Epithelial cell of prostate (primary cell): ENCODE measurements at regions not wholly inside any gene's neighbourhood (a gene's known extent, or its start where the extent isn't known, plus 50 kb on each side); places are given as distances from the start of the nearest gene placed in this dataset.
A peak's percentile ranks its signal among the peaks of the same experiment; 100 is the strongest.
"Not testable (repeated sequence)": the region's sequence is repeated elsewhere in the genome, so short reads cannot be mapped to it uniquely, and the experiment has no call there.

Source experiments
- DNase-seq: peaks from one replicate; pipeline ENCODE4 v3.0.0-alpha.2; 2011; ENCODE audit warnings: low read depth, low spot score
- H3K27ac ChIP-seq: fragments of 450-650 bp; 2 replicates; pipeline ENCODE4 v1.5.1; 2017; ENCODE audit warnings: mild to moderate bottlenecking

DNA sequence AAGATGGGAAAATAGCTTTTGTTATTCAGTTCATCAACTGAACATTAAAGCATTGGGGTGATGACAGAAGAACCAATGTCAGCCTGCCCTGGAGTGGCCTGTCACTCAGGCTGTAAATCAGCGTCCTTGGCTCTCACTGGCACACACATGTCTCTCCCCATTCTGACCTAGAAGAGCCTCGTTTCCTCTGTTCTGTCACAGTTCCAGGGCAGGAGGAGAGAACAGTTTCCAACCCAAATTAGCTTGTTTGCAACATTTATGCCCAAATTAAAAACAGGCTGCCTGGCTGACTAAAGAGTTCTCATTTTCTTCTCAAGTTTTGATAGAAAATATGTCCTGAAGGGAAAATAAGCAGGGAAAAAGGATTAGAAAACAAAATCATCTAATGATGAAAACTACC, 520.1 kb downstream of the CHSY3 start:
- H3K27ac ChIP-seq, result no peak overlapping the region
- no peak for DNase-seq

- no peak for DNase-seq
- no peak overlapping the region for H3K27ac ChIP-seq
These were observed 498.6 kb downstream of the CHSY3 start for GRCh38 chr5:130402906-130403305.

- no peak overlapping the region for H3K27ac ChIP-seq
- DNase-seq, result no peak
These were observed 495.8 kb downstream of the CHSY3 start for GRCh38 chr5:130400091-130400490.

DNA sequence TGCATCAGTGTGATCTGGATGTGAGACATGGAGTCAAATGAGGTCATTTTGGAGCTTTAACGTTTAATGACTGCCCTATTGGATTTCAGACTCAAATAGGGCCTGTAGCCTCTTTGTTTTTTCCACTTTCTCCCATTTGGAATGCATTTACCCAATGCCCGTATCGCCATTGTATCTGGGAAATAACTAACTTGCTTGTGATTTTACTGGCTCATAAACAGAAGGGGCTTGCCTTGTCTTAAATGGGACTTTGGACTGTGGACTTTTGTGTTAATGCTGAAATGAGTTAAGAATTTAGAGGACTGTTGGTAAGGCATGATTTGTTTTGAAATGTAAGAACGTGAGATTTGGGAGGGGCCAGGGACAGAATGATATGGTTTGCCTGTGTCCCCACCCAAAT, 494.6 kb downstream of the CHSY3 start:
- no peak overlapping the region for H3K27ac ChIP-seq
- no peak for DNase-seq

GRCh38 chr5:130397727-130398126, 493.5 kb downstream of the CHSY3 start:
- not testable (repeated sequence) for H3K27ac ChIP-seq, DNase-seq

DNA sequence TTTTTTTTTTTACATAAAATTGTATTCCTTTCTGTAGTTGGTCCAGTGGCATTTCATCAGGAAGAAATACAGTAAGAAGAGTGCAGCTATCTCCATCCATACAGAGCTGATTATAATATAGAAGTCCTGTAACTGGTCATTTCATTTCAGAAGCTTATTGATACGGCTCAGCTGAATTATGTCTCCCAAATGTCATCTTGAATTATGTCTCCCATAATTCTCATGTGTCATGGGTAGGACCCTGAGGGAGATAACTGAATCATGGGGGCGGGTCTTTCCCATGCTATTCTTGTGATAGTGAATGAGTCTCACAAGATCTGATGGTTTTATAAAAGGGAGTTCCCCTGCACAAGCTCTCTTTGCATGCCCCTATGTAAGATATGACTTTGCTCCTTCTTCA, 492.9 kb downstream of the CHSY3 start:
- no peak overlapping the region for H3K27ac ChIP-seq
- DNase-seq, result no peak

DNA sequence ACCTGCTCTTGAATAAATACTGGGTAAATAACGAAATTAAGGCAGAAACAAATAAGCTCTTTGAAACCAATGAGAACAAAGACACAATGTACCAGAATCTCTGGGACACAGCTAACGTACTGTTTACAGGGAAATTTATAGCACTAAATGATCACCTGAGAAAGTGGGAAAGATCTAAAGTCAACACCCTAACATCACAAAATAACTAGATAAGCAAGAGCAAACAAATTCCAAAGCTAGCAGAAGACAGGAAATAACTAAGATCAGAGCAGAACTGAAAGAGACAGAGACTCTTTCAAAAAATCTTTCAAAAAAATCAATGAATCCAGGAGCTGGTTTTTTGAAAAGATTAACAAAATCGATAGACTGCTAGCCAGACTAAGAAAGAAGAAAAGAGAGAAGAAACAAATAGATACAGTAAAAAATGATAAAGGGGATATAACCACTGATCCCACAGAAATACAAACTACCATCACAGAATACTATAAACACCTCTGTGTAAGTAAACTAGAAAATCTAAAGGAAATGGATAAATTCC, 487.5 kb downstream of the CHSY3 start:
- DNase-seq, result not testable (repeated sequence)

GRCh38 chr5:130386155-130386554, 481.9 kb downstream of the CHSY3 start:
- DNase-seq, result no peak
- no peak overlapping the region for H3K27ac ChIP-seq

More for the DNA sequence above, 487.5 kb downstream of the CHSY3 start:
- not testable (repeated sequence) for H3K27ac ChIP-seq

DNA sequence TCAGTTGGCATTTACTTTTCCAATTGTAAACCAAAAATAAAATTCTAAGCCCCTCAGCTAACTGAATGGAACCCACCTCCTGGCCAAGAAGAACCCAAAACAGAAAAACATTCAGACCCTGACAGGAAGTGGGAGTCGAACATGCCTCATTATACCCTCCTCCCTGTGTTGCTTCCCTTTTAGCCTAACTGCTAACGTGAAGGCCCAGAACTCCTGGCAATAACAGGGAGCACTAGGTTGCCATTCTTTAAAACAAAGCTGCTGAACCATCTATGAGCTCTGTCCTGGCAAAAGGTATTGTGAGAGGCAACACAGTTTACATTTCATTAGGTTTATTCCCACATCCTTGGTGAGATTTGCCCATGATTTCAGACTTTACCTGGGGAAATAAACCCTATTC, 481.4 kb downstream of the CHSY3 start:
- no peak overlapping the region for H3K27ac ChIP-seq
- no peak for DNase-seq

DNA sequence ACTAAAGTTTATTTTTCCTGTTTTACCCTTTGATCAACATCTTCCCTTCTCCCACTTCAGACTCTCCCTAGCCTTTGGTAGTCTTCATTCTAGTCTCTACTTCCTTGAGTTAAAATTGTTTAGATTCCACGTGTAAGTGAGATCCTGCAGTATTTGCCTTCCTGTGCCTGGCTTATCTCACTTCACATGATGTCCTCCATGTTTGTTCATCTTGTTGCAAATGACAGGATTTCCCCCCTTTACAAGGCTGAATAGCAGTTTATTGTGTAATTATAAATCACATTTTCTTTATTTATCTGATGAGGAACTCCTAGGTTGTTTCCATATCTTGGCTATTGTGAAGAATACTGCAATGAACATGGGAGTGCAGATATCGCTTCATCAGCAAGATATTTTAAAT, 461.7 kb downstream of the CHSY3 start:
- DNase-seq, result no peak
- no peak overlapping the region for H3K27ac ChIP-seq

DNA sequence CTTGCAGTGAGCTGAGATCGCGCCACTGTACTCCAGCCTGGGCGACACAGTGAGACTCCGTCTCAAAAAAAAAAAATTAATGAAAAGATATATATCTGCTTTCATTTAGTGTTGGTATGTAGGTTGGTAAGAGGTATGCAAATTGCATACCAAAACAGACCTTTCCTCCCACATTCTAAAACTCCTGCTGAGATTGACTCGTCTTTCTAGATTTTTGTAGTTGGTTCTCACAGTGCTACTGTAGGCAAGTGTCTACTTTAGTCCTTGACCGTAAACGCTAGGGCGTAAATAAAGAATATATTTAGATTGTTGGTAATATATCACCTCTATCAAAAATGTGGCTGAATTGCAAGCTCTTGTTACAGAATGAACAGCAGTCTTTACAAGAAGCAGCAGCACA, 445.9 kb downstream of the CHSY3 start:
- DNase-seq, result no peak

DNA sequence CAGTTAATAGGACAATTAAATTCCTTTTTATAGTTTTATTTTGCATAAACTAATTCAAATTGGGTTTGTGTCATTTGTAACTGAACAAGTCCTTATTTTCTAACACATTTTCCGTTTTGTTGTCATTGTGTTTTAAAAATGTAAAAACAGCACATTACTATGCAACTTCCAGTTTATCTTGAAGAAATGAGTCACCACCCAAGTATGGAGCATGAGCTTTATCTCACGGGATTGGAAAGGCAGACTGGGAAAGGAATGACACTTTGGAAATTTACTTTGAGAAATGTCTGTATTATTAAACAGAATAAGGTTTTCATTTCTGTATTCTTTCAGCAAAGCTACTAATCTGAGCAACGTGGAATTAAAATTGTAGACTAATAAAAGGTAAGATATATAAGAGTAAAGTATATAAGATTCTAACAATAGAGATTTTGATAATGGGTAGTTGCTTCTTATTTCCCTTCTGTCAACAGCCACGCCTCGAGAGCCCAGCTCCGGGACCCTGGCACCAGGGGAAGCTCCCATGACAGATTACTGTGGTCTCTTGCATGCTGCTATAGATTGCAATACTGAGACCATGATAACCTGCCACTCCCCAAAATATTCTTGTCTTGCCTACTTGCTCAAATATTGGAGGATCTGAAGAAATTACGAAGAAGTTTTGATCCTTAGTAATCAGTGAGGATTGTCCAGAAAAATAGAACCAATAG, 433.1 kb downstream of the CHSY3 start:
- no peak for DNase-seq
- H3K27ac ChIP-seq, result no peak overlapping the region

More for the DNA sequence above, 445.9 kb downstream of the CHSY3 start:
- H3K27ac ChIP-seq, result no peak overlapping the region

GRCh38 chr5:130335117-130335516, 430.9 kb downstream of the CHSY3 start:
- no peak for DNase-seq
- peak overlapping the region; percentile 28 for H3K27ac ChIP-seq

- H3K27ac ChIP-seq, result peak overlapping the region; percentile 65
- DNase-seq, result peak; percentile 18
These were observed 428.8 kb downstream of the CHSY3 start for GRCh38 chr5:130333089-130333488.

- DNase-seq, result no peak
- H3K27ac ChIP-seq, result no peak overlapping the region
These were observed 427.1 kb downstream of the CHSY3 start for GRCh38 chr5:130331332-130331731.

GRCh38 chr5:130324953-130325671, 420.8 kb downstream of the CHSY3 start:
- no peak for DNase-seq
- peak overlapping the region; percentile 76 for H3K27ac ChIP-seq

DNA sequence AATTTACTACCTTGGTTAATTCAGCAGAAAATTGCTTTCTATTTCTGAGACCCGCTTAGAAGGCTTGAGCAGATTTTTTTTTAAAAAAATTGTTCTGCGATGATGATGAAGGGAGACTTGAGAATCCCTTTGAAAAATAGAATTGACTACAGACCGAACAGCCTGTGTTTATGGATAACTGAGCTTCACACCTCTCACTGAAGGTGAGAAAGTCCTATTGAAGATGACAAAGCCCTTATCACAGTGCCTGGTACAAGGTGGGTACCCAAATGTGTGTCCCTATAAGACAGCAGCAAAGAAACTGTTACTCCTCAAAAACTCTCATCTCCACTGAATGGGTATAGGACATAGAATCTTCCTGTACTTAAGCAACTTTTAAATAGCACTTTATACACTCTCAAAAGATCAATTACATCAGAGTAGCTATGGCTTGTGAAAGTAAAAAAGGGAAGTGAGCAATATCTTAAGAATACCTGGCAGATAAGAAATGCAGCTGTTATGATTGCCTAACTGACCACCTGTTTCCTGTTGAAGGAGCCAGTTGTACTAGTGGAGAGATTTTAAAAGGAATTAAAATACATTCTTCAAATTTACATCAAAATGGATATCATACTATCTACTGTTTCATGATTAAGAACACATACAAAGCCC, 419.7 kb downstream of the CHSY3 start:
- peak overlapping the region; percentile 76 for H3K27ac ChIP-seq
- peak; percentile 31 for DNase-seq

GRCh38 chr5:130321931-130322330, 417.7 kb downstream of the CHSY3 start:
- DNase-seq, result no peak
- H3K27ac ChIP-seq, result no peak overlapping the region

DNA sequence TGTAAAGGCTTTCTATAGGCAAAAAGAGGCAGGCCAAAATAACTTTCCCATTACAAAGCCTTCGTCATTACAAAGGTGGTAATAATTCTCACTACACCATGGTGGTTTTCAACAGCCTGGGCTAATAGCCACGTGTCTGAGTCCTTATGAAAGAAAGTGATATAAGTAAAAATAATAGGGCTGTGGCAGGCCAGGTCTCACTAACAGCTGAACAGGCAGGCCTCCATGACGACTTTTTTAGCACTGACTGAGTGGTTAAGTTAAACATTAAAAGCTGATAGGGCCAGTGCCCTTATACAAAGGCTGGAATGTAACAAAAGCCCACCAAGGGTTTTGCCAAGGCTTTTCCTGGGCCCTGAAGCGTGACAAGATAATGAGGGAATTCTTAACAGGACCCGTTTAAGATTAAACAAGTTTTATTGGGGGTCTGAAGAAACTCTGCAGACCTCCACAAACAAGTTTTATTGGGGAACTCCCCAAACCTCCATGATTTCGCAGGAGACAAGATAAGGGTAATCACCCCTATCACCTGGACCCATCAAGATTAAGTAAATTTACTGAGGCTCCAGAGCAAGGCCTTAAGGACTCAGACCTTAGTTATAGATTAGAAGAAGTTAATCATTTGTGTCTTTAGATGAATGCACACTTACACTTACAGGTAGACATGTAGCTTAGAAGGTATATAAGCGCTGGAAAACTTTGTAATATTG, 412.9 kb downstream of the CHSY3 start:
- H3K27ac ChIP-seq, result no peak overlapping the region
- no peak for DNase-seq

- peak overlapping the region; percentile 0 for H3K27ac ChIP-seq
- no peak for DNase-seq
These were observed 391.0 kb downstream of the CHSY3 start for GRCh38 chr5:130295235-130295634.
